Progenitor cell of endocrine pancreas (in vitro differentiated cells): ENCODE measurements at regions not wholly inside any gene's neighbourhood (a gene's known extent, or its start where the extent isn't known, plus 50 kb on each side); places are given as distances from the start of the nearest gene placed in this dataset.
A peak's percentile ranks its signal among the peaks of the same experiment; 100 is the strongest.

Experiments
- DNase-seq: peaks from one replicate; pipeline ENCODE4 v3.0.0; 2021; ENCODE audit warnings: low spot score; ENCODE audit not compliant: unreplicated experiment
- H3K27ac Mint-ChIP-seq: 2 replicates; pipeline ENCODE4 v1.8.0; 2021; ENCODE audit warnings: mild to moderate bottlenecking, moderate library complexity, mixed read lengths
- H3K27me3 Mint-ChIP-seq: 2 replicates; pipeline ENCODE4 v1.8.0; 2021; ENCODE audit warnings: mixed read lengths
- H3K36me3 Mint-ChIP-seq: 2 replicates; pipeline ENCODE4 v1.8.0; 2022; ENCODE audit warnings: mixed read lengths; ENCODE audit not compliant: insufficient read depth
- H3K4me1 Mint-ChIP-seq: 2 replicates; pipeline ENCODE4 v1.8.0; 2021; ENCODE audit warnings: low read depth, mixed read lengths
- H3K4me3 Mint-ChIP-seq: 2 replicates; pipeline ENCODE4 v1.8.0; 2021; ENCODE audit warnings: low read depth, mild to moderate bottlenecking, moderate library complexity, mixed read lengths
- H3K9me3 Mint-ChIP-seq: 2 replicates; pipeline ENCODE4 v1.8.0; 2021; ENCODE audit warnings: low read depth, mixed read lengths
- CTCF ChIP-seq: fragments of 200-600 bp; sonication (generic); IDR thresholded peaks from one replicate; pipeline ENCODE4 v1.5.0; 2021; ENCODE audit warnings: antibody characterized with exemption, mild to moderate bottlenecking; ENCODE audit not compliant: unreplicated experiment

DNA sequence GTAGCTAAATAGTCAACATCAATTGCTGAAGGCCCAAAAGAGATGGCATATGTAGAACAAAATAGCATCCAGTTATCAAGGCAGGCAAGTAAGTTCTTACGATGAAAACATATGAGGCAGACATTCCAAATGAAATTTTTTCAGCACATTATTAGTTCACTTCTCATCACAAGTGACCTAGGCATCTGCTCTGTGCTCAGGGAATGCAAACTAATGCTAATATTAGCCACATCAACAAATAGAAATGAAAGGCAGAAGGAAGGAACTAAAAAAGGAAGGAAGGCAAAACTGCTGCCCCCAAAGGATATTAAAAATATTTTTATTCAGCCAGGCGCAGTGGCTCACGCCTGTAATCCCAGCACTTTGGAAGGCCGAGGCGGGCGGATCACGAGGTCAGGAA is 51.2 kb upstream of the ROCK1 start:
- Mint-ChIP-seq H3K4me3 (no peak overlapping the region), H3K36me3 (no peaks in the 10 kb centered on the region), H3K27me3 (no peaks in the 10 kb centered on the region), H3K27ac (no peak overlapping the region), H3K4me1 (peaks cover 19% of the 10 kb centered on the region), H3K9me3 (no peaks in the 10 kb centered on the region)
- no peak for DNase-seq
- no peak for TF ChIP-seq CTCF

GRCh38 chr18:21163647-21164547 is 52.3 kb upstream of the ROCK1 start:
- Mint-ChIP-seq H3K4me3 (no peak overlapping the region), H3K36me3 (no peaks in the 10 kb centered on the region), H3K4me1 (peaks cover 23% of the 10 kb centered on the region), H3K27me3 (no peaks in the 10 kb centered on the region), H3K9me3 (no peaks in the 10 kb centered on the region), H3K27ac (no peak overlapping the region)
- no peak for TF ChIP-seq CTCF
- no peak for DNase-seq

- no peak overlapping the region for H3K4me3 Mint-ChIP-seq
- H3K4me1 Mint-ChIP-seq: peaks cover 26% of the 10 kb centered on the region
- H3K36me3 Mint-ChIP-seq: no peaks in the 10 kb centered on the region
- H3K9me3 Mint-ChIP-seq: no peaks in the 10 kb centered on the region
- H3K27me3 Mint-ChIP-seq: no peaks in the 10 kb centered on the region
- no peak for DNase-seq
- no peak overlapping the region for H3K27ac Mint-ChIP-seq
- no peak for TF ChIP-seq CTCF
Measured at GRCh38 chr18:21164548-21165095, 53.0 kb upstream of the ROCK1 start.

DNA sequence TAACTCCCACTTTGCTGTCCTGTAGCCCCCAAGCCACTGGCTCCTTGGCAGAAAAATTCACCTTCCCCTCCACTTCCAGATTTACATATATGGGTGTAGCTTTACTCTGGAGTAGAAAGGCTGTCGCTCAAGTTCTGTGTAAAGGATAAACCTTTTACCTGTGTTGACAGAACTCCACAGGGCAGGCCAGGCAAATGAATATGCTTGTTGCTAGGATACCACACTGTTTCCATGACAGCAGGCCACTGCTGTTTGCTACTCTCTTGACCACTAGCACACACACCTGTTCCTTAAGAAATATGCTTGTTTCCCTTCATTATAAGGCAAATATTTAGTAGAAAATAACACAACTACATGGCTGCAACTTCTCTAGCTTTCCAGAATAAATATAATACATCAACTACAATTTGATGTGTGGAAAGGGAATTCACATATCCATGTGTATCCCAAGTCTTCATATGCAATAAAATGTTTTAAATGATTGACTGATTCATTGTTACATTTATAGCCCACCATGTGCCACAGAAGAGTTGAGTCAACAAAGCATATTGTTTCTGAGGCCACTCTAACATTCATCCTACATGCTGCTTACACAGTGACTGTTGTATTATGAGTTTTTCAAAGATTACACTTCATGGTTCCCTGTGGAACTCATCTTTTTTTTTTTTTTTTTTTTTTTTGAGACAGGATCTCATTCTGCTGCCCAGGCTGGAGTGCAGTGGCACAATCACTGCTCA is 56.2 kb upstream of the ROCK1 start:
- Mint-ChIP-seq H3K27ac (peak overlapping the region; percentile 88), H3K4me1 (peaks cover 26% of the 10 kb centered on the region), H3K9me3 (no peaks in the 10 kb centered on the region), H3K36me3 (no peaks in the 10 kb centered on the region), H3K27me3 (no peaks in the 10 kb centered on the region), H3K4me3 (no peak overlapping the region)
- no peak for TF ChIP-seq CTCF
- peak; percentile 66 for DNase-seq

DNA sequence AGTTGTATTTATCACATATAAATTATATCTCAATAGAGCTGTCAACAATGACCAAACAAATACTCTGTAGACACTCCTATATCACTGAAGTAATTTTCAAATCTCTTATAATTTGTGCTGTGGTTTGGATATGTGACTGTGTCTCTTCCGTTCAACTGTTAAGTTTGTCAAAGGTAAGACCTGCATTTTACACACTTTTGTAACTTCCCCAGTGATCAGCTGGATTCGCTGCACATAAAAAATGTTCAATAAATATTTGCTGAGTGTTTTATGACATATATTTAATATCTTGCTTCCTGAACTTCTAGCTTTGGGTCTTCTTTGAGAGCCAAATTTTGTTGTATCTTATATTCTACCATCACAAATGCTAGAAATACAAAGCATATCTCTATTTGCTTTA is 57.3 kb upstream of the ROCK1 start:
- no peak overlapping the region for H3K27ac Mint-ChIP-seq
- peaks cover 23% of the 10 kb centered on the region for H3K4me1 Mint-ChIP-seq
- H3K9me3 Mint-ChIP-seq: no peaks in the 10 kb centered on the region
- H3K36me3 Mint-ChIP-seq: no peaks in the 10 kb centered on the region
- TF ChIP-seq CTCF: no peak
- no peak for DNase-seq
- H3K4me3 Mint-ChIP-seq: no peak overlapping the region
- no peaks in the 10 kb centered on the region for H3K27me3 Mint-ChIP-seq
